ENCODE measurements at regions not wholly inside any gene's neighbourhood (a gene's known extent, or its start where the extent isn't known, plus 50 kb on each side); places are given as distances from the start of the nearest gene placed in this dataset.

DNA sequence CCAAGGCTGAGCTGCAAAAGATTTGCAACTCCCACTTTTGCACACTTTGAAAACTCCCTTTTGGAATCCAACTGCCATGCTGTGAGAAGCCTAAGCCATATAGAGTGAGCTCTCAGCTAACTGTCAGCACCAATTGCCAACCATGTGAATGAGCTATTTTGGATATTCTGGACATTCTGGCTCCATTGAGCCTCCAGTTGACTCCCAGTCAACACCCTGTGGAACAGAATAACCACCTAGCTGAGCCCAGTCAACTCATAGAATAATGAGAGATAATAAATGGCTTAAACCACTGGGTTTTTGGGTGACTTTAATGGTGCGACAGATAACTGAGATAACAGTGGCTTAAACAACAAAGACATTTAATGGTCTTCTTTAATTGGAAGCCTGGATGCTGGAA, 210.1 kb downstream of the SUDS3 start:
- TF ChIP-seq, protein P1, sequence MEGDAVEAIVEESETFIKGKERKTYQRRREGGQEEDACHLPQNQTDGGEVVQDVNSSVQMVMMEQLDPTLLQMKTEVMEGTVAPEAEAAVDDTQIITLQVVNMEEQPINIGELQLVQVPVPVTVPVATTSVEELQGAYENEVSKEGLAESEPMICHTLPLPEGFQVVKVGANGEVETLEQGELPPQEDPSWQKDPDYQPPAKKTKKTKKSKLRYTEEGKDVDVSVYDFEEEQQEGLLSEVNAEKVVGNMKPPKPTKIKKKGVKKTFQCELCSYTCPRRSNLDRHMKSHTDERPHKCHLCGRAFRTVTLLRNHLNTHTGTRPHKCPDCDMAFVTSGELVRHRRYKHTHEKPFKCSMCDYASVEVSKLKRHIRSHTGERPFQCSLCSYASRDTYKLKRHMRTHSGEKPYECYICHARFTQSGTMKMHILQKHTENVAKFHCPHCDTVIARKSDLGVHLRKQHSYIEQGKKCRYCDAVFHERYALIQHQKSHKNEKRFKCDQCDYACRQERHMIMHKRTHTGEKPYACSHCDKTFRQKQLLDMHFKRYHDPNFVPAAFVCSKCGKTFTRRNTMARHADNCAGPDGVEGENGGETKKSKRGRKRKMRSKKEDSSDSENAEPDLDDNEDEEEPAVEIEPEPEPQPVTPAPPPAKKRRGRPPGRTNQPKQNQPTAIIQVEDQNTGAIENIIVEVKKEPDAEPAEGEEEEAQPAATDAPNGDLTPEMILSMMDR (conservative IDR thresholded peaks at IDR 0.05) = no peak
- TF ChIP-seq EZH2 (IDR thresholded peaks at IDR 0.05; ENCODE audit: low read depth) = no peak

Data from PC-9 (cell line).